B cell (primary cell): ENCODE measurements at regions not wholly inside any gene's neighbourhood (a gene's known extent, or its start where the extent isn't known, plus 50 kb on each side); places are given as distances from the start of the nearest gene placed in this dataset.

ENCODE experiments used
- ATAC-seq: fragments of 200-7000 bp; cut with Tn5 transposase; one replicate; pipeline ENCODE4 v1.10.0; 2021; ENCODE audit warnings: low read depth, mild to moderate bottlenecking, moderate number of reproducible peaks, moderate library complexity
- CTCF ChIA-PET: fragments of 350-600 bp; sonication (Branson Sonifier 250); formaldehyde crosslinking; loops from one replicate; lab custom pipeline; 2021; ENCODE audit warnings: antibody characterized with exemption, inconsistent platforms; lab: Charles Lee
- POLR2A ChIA-PET: fragments of 350-600 bp; sonication (Branson Sonifier 250); formaldehyde crosslinking; loops from one replicate; lab custom pipeline; 2021; ENCODE audit warnings: antibody characterized with exemption; lab: Charles Lee
- DNase-seq: peaks from one replicate; pipeline ENCODE4 v3.0.0; 2013
- H2AFZ ChIP-seq: 2 replicates; pipeline ENCODE4 v1.6.1; 2012; ENCODE audit warnings: mild to moderate bottlenecking, low read depth, low read length; ENCODE audit not compliant: insufficient read depth, poor library complexity, severe bottlenecking
- H3K27ac ChIP-seq, 2 donors: 1 replicate in 1 of 2; 2 replicates in 1 of 2; pipeline ENCODE4 v1.5.1; 2012 to 2013; ENCODE audit warnings: low read length in 2 of 2, mild to moderate bottlenecking in 2 of 2, moderate library complexity in 1 of 2
- H3K27me3 ChIP-seq, 4 experiments: fragments of 200-600 bp in 1 of 4; sonication (generic) in 1 of 4; replicated peaks in 1 of 4; 1 replicate in 2 of 4; 2 replicates in 2 of 4; pipeline versions ENCODE4 v1.6.1 to v1.7.0; 2013 to 2016; ENCODE audit warnings: low read length in 3 of 4, mild to moderate bottlenecking in 2 of 4, mixed read lengths in 1 of 4, moderate library complexity in 1 of 4; ENCODE audit not compliant: insufficient read depth in 4 of 4, control insufficient read depth in 3 of 4; ENCODE audit errors: control extremely low read depth in 1 of 4
- H3K36me3 ChIP-seq, 2 experiments: replicated peaks in 1 of 2; 1 replicate in 1 of 2; 2 replicates in 1 of 2; pipeline versions ENCODE4 v1.6.1 to v1.7.1; 2013; ENCODE audit warnings: low read length in 1 of 2; ENCODE audit not compliant: insufficient read depth in 2 of 2, control insufficient read depth in 1 of 2; ENCODE audit errors: control extremely low read depth in 1 of 2, extremely low read depth in 1 of 2
- H3K4me1 ChIP-seq, 2 donors: fragments of 200-600 bp in 1 of 2; sonication (generic) in 1 of 2; 1 replicate in 1 of 2; 2 replicates in 1 of 2; pipeline versions ENCODE4 v1.5.1 to v1.6.1; 2013 to 2017; ENCODE audit warnings: low read length in 2 of 2; ENCODE audit not compliant: control insufficient read depth in 2 of 2, insufficient read depth in 2 of 2
- H3K4me2 ChIP-seq: replicated peaks from 2 replicates; pipeline ENCODE3; 2012; ENCODE audit warnings: mild to moderate bottlenecking, low read depth, low read length; ENCODE audit not compliant: poor library complexity, severe bottlenecking
- H3K4me3 ChIP-seq, 5 experiments: fragments of 200-600 bp in 1 of 5; sonication (generic) in 1 of 5; 1 replicate in 3 of 5; 2 replicates in 2 of 5; pipeline versions ENCODE4 v1.5.1 to v1.7.0; 2011 to 2016; ENCODE audit warnings: low read length in 4 of 5, mild to moderate bottlenecking in 4 of 5, low read depth in 2 of 5, control low read depth in 1 of 5, moderate library complexity in 1 of 5; ENCODE audit not compliant: insufficient read depth in 1 of 5; ENCODE audit errors: control extremely low read depth in 1 of 5, extremely low read depth in 1 of 5
- H3K79me2 ChIP-seq: fragments of 200-600 bp; sonication (generic); one replicate; pipeline ENCODE4 v1.6.0; 2016; ENCODE audit warnings: low read length; ENCODE audit not compliant: control insufficient read depth, insufficient read depth
- H3K9ac ChIP-seq: fragments of 200-600 bp; sonication (generic); 2 replicates; pipeline ENCODE4 v1.6.1; 2017; ENCODE audit warnings: mild to moderate bottlenecking, low read length, moderate library complexity
- H3K9me3 ChIP-seq, 3 donors: one replicate each; pipeline versions ENCODE4 v1.6.1 to v1.7.1; 2013; ENCODE audit warnings: low read length in 2 of 3; ENCODE audit not compliant: control insufficient read depth in 2 of 3, insufficient read depth in 1 of 3; ENCODE audit errors: control extremely low read depth in 1 of 3
- H4K20me1 ChIP-seq: 2 replicates; pipeline ENCODE4 v1.6.0; 2012; ENCODE audit warnings: mild to moderate bottlenecking, low read length; ENCODE audit not compliant: insufficient read depth, control insufficient read depth, poor library complexity, severe bottlenecking
- H3K27ac Mint-ChIP-seq: one replicate; pipeline ENCODE4 v1.8.0; 2021; ENCODE audit warnings: mixed read lengths
- H3K27me3 Mint-ChIP-seq: one replicate; pipeline ENCODE4 v1.8.0; 2021; ENCODE audit warnings: mixed read lengths
- H3K4me1 Mint-ChIP-seq: one replicate; pipeline ENCODE4 v1.8.0; 2021; ENCODE audit warnings: mixed read lengths
- H3K4me3 Mint-ChIP-seq: one replicate; pipeline ENCODE4 v1.8.0; 2021; ENCODE audit warnings: mixed read lengths
- H3K9me3 Mint-ChIP-seq: one replicate; pipeline ENCODE4 v1.8.0; 2022; ENCODE audit warnings: mixed read lengths; ENCODE audit not compliant: insufficient read depth
- CTCF ChIP-seq: fragments of 200-600 bp; IDR thresholded peaks from one replicate; pipeline ENCODE4 v1.8.0; 2022; ENCODE audit warnings: antibody characterized with exemption, mild to moderate bottlenecking
- EZH2 ChIP-seq: IDR thresholded peaks from 2 replicates; pipeline ENCODE4 v1.6.1; 2012; ENCODE audit warnings: borderline replicate concordance, low read depth, mild to moderate bottlenecking, moderate library complexity, low read length; ENCODE audit not compliant: insufficient read depth, poor library complexity, severe bottlenecking
- WGBS: methylation state at CpG from one replicate; pipeline ENCODE4 v1.1.5; 2013; ENCODE audit warnings: missing lambda C conversion rate; ENCODE audit not compliant: insufficient coverage; 5-methylcytosine and 5-hydroxymethylcytosine counted together
- intact Hi-C: fragments of 100-400 bp; cut with micrococcal nuclease; formaldehyde crosslinking; loops from one replicate; pipeline ENCODE4 v1.10.0; 2022

GRCh38 chr1:29584776-29585175 lies 348.5 kb downstream of the PTPRU start:
- no peak overlapping the region for H3K27ac ChIP-seq
- H3K79me2 ChIP-seq = no peaks in the 10 kb centered on the region
- DNase-seq = no peak
- no peak overlapping the region for H3K4me2 ChIP-seq
- no peaks in the 10 kb centered on the region for H4K20me1 ChIP-seq
- POLR2A ChIA-PET = no interaction called here
- H3K36me3 ChIP-seq = no peaks in the 10 kb centered on the region
- peaks cover 7% of the 10 kb centered on the region for H3K9me3 Mint-ChIP-seq
- no peak overlapping the region for H3K4me3 ChIP-seq
- H3K4me1 Mint-ChIP-seq = no peaks in the 10 kb centered on the region
- WGBS = 78% methylated on average over 9 of the region's 10 CpGs
- no peak overlapping the region for H2AFZ ChIP-seq
- no peaks in the 10 kb centered on the region for H3K4me1 ChIP-seq
- intact Hi-C loops = no loop called here
- peaks cover 0 to 6% (median 0%) of the 10 kb centered on the region in 3 donors for H3K9me3 ChIP-seq
- no peak overlapping the region for H3K9ac ChIP-seq
- ATAC-seq = no peak
- H3K27me3 ChIP-seq = peaks cover 0 to 4% (median 0%) of the 10 kb centered on the region in 4 experiments
- no peak overlapping the region for H3K4me3 Mint-ChIP-seq
- H3K27ac Mint-ChIP-seq = no peak overlapping the region
- TF ChIP-seq EZH2 = no peak
- no peak for TF ChIP-seq CTCF
- peaks cover 6% of the 10 kb centered on the region for H3K27me3 Mint-ChIP-seq
- CTCF ChIA-PET = no interaction called here

- POLR2A ChIA-PET = no interaction called here
- intact Hi-C loops = no loop called here
- Histone ChIP-seq H3K4me1 (no peaks in the 10 kb centered on the region), H3K4me2 (no peak overlapping the region), H3K27me3 (peaks cover 0 to 4% (median 0%) of the 10 kb centered on the region in 4 experiments), H4K20me1 (no peaks in the 10 kb centered on the region), H3K27ac (no peak overlapping the region), H3K4me3 (no peak overlapping the region), H3K79me2 (no peaks in the 10 kb centered on the region), H3K9me3 (peaks cover 0 to 6% (median 0%) of the 10 kb centered on the region in 3 donors), H3K36me3 (no peaks in the 10 kb centered on the region), H2AFZ (no peak overlapping the region), H3K9ac (no peak overlapping the region)
- WGBS = 20% methylated on average over 1 of the region's 3 CpGs
- Mint-ChIP-seq H3K4me1 (no peaks in the 10 kb centered on the region), H3K27me3 (peaks cover 3% of the 10 kb centered on the region), H3K9me3 (peaks cover 4% of the 10 kb centered on the region), H3K4me3 (no peak overlapping the region), H3K27ac (no peak overlapping the region)
- ATAC-seq (no peak), DNase-seq (no peak)
- TF ChIP-seq CTCF = no peak
- TF ChIP-seq EZH2 = no peak
- CTCF ChIA-PET = no interaction called here
These were observed 348.0 kb downstream of the PTPRU start for GRCh38 chr1:29584362-29584761.
